ENCODE measurements at regions not wholly inside any gene's neighbourhood (a gene's known extent, or its start where the extent isn't known, plus 50 kb on each side); places are given as distances from the start of the nearest gene placed in this dataset.

GRCh38 chr1:173128742-173129141 is 78.0 kb upstream of the TNFSF18 start:
- DNase-seq (ENCODE audit: low spot score) = no peak
- no peaks in the 10 kb centered on the region for H3K4me1 Mint-ChIP-seq (ENCODE audit: low read depth)
- no peaks in the 10 kb centered on the region for H3K36me3 Mint-ChIP-seq (ENCODE audit: low read depth)
- H3K4me3 Mint-ChIP-seq (ENCODE audit: unreplicated experiment) = no peak overlapping the region
- H3K27me3 Mint-ChIP-seq (ENCODE audit: low read depth) = no peaks in the 10 kb centered on the region
- no peak for TF ChIP-seq CTCF (IDR thresholded peaks at IDR 0.05)
- peaks cover 2% of the 10 kb centered on the region for H3K9me3 Mint-ChIP-seq (ENCODE audit: low read depth)
- no peak overlapping the region for H3K27ac Mint-ChIP-seq (ENCODE audit: unreplicated experiment)

GRCh38 chr1:173127369-173128307 is 76.9 kb upstream of the TNFSF18 start:
- TF ChIP-seq CTCF (IDR thresholded peaks at IDR 0.05) = no peak
- Mint-ChIP-seq H3K27ac (ENCODE audit: unreplicated experiment) (no peak overlapping the region), H3K27me3 (ENCODE audit: low read depth) (no peaks in the 10 kb centered on the region), H3K4me3 (ENCODE audit: unreplicated experiment) (no peak overlapping the region), H3K9me3 (ENCODE audit: low read depth) (peaks cover 2% of the 10 kb centered on the region), H3K36me3 (ENCODE audit: low read depth) (no peaks in the 10 kb centered on the region), H3K4me1 (ENCODE audit: low read depth) (peaks cover 11% of the 10 kb centered on the region)
- no peak for DNase-seq (ENCODE audit: low spot score)

- H3K4me1 Mint-ChIP-seq (ENCODE audit: low read depth) = peaks cover 15% of the 10 kb centered on the region
- no peak for DNase-seq (ENCODE audit: low spot score)
- TF ChIP-seq CTCF (IDR thresholded peaks at IDR 0.05) = no peak
- H3K27me3 Mint-ChIP-seq (ENCODE audit: low read depth) = no peaks in the 10 kb centered on the region
- no peak overlapping the region for H3K4me3 Mint-ChIP-seq (ENCODE audit: unreplicated experiment)
- H3K36me3 Mint-ChIP-seq (ENCODE audit: low read depth) = no peaks in the 10 kb centered on the region
- peaks cover 2% of the 10 kb centered on the region for H3K9me3 Mint-ChIP-seq (ENCODE audit: low read depth)
- no peak overlapping the region for H3K27ac Mint-ChIP-seq (ENCODE audit: unreplicated experiment)
These were observed 75.7 kb upstream of the TNFSF18 start for GRCh38 chr1:173126421-173126820.

- H3K9me3 Mint-ChIP-seq (ENCODE audit: low read depth) = no peaks in the 10 kb centered on the region
- H3K4me3 Mint-ChIP-seq (ENCODE audit: unreplicated experiment) = peak overlapping the region; percentile 55
- H3K36me3 Mint-ChIP-seq (ENCODE audit: low read depth) = no peaks in the 10 kb centered on the region
- no peak for TF ChIP-seq CTCF (IDR thresholded peaks at IDR 0.05)
- H3K27ac Mint-ChIP-seq (ENCODE audit: unreplicated experiment) = peak overlapping the region; percentile 87
- DNase-seq (ENCODE audit: low spot score) = no peak
- H3K4me1 Mint-ChIP-seq (ENCODE audit: low read depth) = peaks cover 15% of the 10 kb centered on the region
- no peaks in the 10 kb centered on the region for H3K27me3 Mint-ChIP-seq (ENCODE audit: low read depth)
These were observed 72.5 kb upstream of the TNFSF18 start for GRCh38 chr1:173122958-173123852.

- Mint-ChIP-seq H3K9me3 (ENCODE audit: low read depth) (no peaks in the 10 kb centered on the region), H3K27me3 (ENCODE audit: low read depth) (no peaks in the 10 kb centered on the region), H3K4me1 (ENCODE audit: low read depth) (peaks cover 15% of the 10 kb centered on the region), H3K4me3 (ENCODE audit: unreplicated experiment) (peak overlapping the region; percentile 55), H3K27ac (ENCODE audit: unreplicated experiment) (peak overlapping the region; percentile 87), H3K36me3 (ENCODE audit: low read depth) (no peaks in the 10 kb centered on the region)
- no peak for TF ChIP-seq CTCF (IDR thresholded peaks at IDR 0.05)
- no peak for DNase-seq (ENCODE audit: low spot score)
These were observed 71.7 kb upstream of the TNFSF18 start for GRCh38 chr1:173122344-173122935.
